ENCODE measurements at regions not wholly inside any gene's neighbourhood (a gene's known extent, or its start where the extent isn't known, plus 50 kb on each side); places are given as distances from the start of the nearest gene placed in this dataset.

DNA sequence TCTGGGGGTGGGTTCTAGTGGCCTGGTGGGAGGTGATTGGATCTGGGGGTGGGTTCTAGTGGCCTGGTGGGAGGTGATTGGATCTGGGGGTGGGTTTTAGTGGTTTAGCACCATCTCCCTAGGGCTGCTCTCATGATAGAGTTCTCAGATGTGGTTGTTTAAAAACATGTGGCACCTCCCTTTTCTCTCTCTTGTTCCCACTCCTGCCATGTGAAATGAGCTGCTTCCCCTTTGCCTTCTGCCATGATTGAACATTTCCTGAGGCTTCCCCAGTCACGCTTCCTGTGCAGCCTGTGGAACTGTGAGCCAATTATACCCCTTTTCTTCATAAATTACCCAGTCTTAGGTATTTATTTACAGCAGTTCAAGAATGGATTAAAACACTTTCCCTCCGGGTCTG is 327.3 kb upstream of the AJAP1 start:
- DNase-seq (ENCODE audit: low read depth) = no peak

- no peak for DNase-seq (ENCODE audit: low read depth)
Observed at GRCh38 chr1:4328402-4329071, 325.9 kb upstream of the AJAP1 start.

DNA sequence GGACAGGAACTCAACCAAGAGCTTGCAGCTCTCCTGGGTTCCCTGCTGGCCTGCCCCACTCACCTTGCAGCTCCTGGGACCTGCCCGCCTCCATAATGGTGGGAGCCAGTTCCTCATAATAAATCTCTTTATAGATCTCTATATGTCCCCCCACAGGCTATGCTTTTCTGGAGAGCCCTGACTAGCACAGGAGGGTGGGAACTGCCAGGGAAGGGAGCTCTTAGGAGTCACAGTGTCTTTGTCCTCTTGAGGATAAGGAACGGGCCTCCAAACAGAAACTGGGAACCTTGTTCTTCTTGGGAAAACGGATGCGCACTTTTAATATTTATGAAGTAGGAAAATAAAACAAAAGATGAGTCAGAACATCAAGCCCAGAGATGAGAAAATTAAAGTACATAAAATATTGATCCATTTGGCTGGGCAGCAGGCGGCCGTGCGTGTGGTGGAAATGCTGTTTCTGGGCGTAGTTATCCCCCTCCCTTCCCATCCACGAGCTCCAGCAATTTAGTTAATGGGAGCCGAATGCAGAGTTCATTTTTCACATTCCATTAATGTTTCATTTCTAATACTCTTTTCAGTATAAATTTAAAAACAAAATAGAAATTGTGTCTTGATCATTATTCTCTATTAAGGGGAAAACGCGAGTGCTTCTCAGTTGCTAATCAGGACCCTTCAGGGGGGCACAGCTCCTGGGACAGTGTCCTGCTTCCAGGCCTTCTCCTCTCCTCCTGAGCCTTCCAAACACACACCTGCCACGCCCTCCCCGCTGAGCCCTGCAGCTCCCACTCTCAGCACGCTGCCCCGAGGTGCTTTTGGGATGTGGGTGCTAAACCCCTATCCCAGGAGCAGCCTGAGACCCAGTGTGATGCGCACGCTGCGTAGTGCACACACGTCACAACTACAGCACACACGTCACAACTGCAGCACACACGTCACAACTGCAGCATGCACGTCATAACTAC is 323.3 kb upstream of the AJAP1 start:
- no peak for DNase-seq (ENCODE audit: low read depth)

GRCh38 chr1:4331767-4332163 is 322.6 kb upstream of the AJAP1 start:
- DNase-seq (ENCODE audit: low read depth) = no peak

GRCh38 chr1:4336507-4336906 is 317.9 kb upstream of the AJAP1 start:
- DNase-seq (ENCODE audit: low read depth) = no peak

- DNase-seq (ENCODE audit: low read depth) = no peak
Observed at GRCh38 chr1:4341421-4341820, 313.0 kb upstream of the AJAP1 start.

DNA sequence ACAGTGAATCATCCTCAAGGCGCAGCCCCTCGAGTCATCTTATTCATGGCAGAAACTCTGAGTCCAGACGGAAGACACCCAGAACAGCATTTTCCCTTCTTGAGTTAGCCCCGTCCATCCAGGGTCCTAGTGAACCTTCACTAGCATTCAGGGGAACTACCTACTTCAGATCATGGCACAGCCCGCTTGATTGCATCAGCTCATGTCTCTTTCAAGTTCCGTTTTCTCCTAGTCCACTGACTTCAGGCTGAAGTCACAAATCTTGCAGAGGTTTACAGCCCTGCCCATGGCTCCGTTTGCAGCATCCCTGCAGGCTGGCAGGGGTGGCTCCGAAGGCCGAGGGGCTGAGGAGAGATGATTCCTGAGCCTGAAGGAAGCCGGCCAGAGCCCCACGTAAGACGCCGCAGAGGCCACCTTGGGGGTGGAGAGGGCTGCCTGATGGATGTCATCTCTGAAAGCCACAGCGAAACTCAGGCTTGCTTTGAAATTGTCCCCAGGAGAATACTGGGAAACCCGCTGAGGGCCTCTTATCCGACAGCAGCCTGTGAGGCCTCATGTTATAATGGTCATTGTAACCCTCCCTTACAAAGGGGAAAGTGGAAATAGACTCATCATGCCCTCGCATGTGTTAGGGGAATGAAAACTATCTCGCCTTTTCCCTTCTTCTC is 310.2 kb upstream of the AJAP1 start:
- DNase-seq (ENCODE audit: low read depth) = no peak

- DNase-seq (ENCODE audit: low read depth) = no peak
Observed at GRCh38 chr1:4345094-4345493, 309.3 kb upstream of the AJAP1 start.

GRCh38 chr1:4346131-4346530 is 308.3 kb upstream of the AJAP1 start:
- no peak for DNase-seq (ENCODE audit: low read depth)

- DNase-seq (ENCODE audit: low read depth) = no peak
Observed at GRCh38 chr1:4351453-4351852, 303.0 kb upstream of the AJAP1 start.

DNA sequence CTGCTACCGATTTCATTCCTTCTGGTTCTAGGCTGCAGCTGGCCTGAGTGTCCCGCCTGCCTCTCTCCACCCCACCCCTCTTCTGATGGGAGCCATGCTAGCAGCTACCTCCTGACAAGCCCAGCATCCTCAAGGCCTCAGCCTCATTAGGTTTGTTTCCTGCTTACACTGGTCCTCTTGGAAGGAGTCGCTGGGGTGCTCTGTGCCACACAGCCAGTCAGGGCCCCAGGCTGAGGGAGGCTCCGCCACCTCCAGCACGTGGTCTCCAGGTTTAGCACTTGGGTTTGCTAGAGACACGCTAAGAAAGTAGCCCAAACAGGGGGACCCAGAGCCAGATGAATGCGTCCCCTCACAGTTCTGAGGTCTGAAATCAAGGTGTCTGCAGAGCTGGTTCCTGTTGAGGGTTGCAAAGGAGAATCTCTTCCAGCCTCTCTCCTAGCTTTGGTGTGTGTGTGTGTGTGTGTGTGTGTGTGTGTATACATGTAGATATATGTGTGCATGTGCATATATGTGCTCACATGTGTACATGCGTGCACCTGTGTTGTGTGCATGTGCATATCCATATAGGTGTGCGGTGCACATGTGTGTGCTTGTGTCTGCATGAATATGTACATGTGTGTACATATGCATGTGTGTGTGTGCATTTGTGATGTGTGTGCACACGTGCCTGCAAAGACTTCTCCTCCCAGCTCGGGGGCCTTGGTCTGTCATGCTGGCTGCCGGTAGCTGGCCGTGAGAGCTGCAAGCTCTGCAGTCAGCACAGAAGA is 301.1 kb upstream of the AJAP1 start:
- no peak for DNase-seq (ENCODE audit: low read depth)

DNA sequence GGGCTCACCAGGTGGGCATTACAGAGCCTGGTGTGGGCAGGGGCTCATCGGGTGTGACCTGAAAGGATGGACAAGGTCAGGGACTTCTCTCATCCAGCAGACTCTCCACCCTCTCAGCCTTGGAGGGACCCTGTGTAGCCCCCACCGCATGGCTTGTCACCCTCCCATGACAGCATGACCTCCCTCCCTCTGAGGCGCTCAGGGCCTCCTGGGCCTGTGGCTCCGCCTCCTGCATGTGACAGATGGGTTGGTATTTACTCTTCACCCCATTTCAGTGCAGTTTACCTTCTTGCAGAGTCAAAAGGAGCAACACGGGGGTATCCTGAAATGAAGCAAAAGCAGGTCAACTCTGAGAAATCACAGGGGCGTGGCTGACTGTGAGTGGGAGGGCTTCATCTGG is 298.6 kb upstream of the AJAP1 start:
- DNase-seq (ENCODE audit: low read depth) = no peak

- DNase-seq (ENCODE audit: low read depth) = no peak
Observed at GRCh38 chr1:4362314-4363044, 291.9 kb upstream of the AJAP1 start.

- no peak for DNase-seq (ENCODE audit: low read depth)
Observed at GRCh38 chr1:4366091-4366490, 288.3 kb upstream of the AJAP1 start.

- no peak for DNase-seq (ENCODE audit: low read depth)
Observed at GRCh38 chr1:4367230-4367777, 287.1 kb upstream of the AJAP1 start.

DNA sequence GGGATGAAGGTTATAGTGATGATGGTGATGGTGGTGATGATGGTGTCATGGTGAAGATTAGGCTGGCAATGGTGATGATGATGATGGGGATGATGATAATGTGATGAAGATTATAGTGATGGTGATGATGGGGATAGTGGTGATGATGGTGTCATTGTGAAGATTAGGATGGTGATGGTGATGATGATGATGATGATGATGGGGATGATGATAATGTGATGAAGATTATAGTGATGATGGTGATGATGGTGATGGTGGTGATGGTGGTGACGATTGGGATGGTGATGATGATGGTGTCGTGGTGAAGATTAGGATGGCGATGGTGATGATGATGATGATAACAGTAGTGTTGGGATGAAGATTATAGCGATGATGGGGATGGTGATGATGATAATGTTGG is 285.1 kb upstream of the AJAP1 start:
- DNase-seq (ENCODE audit: low read depth) = no peak

- no peak for DNase-seq (ENCODE audit: low read depth)
Observed at GRCh38 chr1:4371849-4372248, 282.6 kb upstream of the AJAP1 start.

GRCh38 chr1:4375812-4376211 is 278.6 kb upstream of the AJAP1 start:
- DNase-seq (ENCODE audit: low read depth) = no peak

DNA sequence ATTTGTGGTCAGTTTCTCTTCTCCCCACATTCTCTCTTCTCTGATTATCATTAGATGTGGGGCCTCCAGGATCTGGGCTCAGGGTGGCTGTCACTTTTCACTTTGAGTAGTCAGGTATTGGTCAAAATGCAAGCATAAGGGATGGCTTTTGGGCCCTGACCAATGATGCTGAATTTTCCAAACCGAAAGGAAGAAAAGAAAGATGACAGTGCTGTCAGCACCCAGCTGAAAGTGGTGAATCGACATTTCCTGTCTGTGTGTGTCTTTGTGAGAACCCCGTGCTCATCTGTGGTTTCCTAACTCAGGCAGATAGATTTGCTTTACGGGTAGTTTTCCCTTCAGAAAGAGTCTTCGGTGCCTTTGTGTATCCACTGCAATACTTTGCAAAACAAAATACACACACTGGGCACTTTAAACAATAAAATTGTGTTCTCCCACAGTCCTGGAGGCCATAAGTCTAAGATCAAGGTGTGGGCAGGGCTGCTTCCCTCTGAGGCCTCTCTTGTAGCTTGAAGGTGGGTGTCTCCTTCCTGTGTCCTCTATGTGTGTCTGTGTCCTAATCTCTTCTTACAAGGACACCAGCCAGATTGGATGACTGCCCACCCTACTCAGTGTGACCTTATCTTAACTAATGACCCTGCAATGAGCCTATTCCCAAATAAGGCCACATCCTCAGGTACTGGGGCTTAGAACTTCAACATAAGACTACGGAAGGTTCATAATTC is 274.8 kb upstream of the AJAP1 start:
- DNase-seq (ENCODE audit: low read depth) = no peak

DNA sequence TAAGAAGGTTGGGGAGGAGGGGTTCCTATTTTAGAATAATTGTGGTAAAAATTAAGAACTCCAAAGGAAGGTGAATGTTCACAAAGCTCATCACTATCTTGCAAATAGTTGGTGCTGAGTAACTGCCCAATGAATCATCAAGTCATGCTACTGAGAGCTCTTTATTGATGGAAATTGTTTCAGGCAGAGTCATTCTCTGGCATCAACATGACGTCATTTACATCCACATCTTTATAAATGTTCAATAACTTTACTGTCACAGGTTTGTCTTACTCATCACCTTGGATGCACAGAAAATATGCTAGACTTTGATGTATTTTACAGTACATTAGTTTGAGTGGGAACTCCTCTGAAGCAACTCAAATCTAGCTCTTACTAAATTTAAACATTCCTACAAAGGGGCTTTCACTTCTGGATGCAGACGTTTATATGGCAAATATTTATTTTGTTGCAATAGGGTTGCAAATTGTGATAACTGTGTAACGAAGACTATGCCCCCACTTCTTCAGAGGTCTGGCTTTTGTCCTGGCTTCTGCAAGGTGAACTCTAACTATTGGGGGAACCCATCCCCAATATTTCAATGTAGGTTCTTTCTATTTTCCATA is 273.7 kb upstream of the AJAP1 start:
- DNase-seq (ENCODE audit: low read depth) = no peak

All from stimulated activated CD4-positive, alpha-beta T cell treated with anti-CD3 and anti-CD28 coated beads, Interleukin-2, amount 100 ng/mL, for 4 hours (primary cell).